ENCODE measurements at regions not wholly inside any gene's neighbourhood (a gene's known extent, or its start where the extent isn't known, plus 50 kb on each side); places are given as distances from the start of the nearest gene placed in this dataset.

GRCh38 chr5:145389047-145389446, 446.1 kb downstream of the PRELID2 start:
- no peak for TF ChIP-seq POLR2A (IDR thresholded peaks at IDR 0.05; ENCODE audit: low read length)
- no peak for TF ChIP-seq GATA1 (IDR thresholded peaks at IDR 0.05; ENCODE audit: low read depth, low read length)
